Gastrocnemius medialis (tissue), 4 donors: ENCODE measurements at regions not wholly inside any gene's neighbourhood (a gene's known extent, or its start where the extent isn't known, plus 50 kb on each side); places are given as distances from the start of the nearest gene placed in this dataset.

ENCODE experiments used
- CTCF ChIP-seq, 5 experiments: fragments of 450-650 bp in 3 of 5; fragments of 200-600 bp in 2 of 5; sonication (generic) in 2 of 5; IDR thresholded peaks in 4 of 5; conservative IDR thresholded peaks in 1 of 5; 1 replicate in 4 of 5; 2 replicates in 1 of 5; pipeline ENCODE4 v1.5.1; 2016 to 2019; ENCODE audit warnings: antibody characterized with exemption in 5 of 5, mild to moderate bottlenecking in 3 of 5, moderate library complexity in 3 of 5
- POLR2A ChIP-seq, 2 donors: fragments of 450-650 bp; IDR thresholded peaks; one replicate each; pipeline ENCODE4 v1.6.1; 2017; ENCODE audit warnings: antibody characterized with exemption in 2 of 2, mild to moderate bottlenecking in 2 of 2, moderate library complexity in 2 of 2

GRCh38 chr13:103656311-103656710 lies 590.1 kb upstream of the SLC10A2 start:
- TF ChIP-seq CTCF (IDR thresholded peaks at IDR 0.05 in 4 of 5, conservative IDR thresholded peaks at IDR 0.05 in 1 of 5) (no peak), POLR2A (IDR thresholded peaks at IDR 0.05) (no peak)
